NCI-H1694 treated with DMSO at 0.1 percent for 48 hours (cell line): ENCODE measurements at regions not wholly inside any gene's neighbourhood (a gene's known extent, or its start where the extent isn't known, plus 50 kb on each side); places are given as distances from the start of the nearest gene placed in this dataset.
"Not testable (repeated sequence)": the region's sequence is repeated elsewhere in the genome, so short reads cannot be mapped to it uniquely, and the experiment has no call there.

Experiments
- DNase-seq: peaks from one replicate; lab custom pipeline; 2025; lab: John Stamatoyannopoulos, UW

DNA sequence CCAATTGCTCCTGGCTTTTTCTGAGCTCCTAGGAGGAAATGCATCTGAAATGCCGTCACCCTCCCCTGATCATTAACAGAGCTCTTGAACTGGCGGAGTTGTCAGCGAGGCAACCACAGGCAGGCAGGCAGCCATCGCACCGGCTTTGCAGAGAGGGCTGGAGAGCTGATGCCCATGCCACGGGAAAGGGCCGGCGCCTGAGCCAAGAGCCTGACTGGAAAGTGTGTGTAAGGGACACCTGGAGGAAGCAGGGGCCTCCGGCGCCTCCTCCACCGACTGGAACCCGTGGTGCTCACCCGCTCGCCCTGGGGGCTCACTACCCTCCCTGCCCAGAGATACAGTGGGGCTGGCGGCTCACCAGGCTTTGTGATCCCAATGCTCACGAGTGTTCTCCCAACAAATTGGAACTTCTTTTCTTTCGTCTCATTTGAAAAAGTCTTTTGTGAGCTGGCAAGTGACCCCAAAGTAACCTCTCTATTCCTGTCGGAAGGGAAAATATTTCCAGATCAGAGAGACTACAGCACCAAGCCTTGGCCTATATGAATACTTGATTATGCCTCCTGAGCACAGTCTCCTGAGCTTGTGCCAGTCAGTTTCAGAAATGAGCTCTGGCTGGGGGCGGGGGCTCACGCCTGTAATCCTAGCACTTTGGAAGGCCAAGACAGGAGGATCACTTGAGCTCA, 97.7 kb upstream of the SLC25A33 start:
- DNase-seq, result no peak

DNA sequence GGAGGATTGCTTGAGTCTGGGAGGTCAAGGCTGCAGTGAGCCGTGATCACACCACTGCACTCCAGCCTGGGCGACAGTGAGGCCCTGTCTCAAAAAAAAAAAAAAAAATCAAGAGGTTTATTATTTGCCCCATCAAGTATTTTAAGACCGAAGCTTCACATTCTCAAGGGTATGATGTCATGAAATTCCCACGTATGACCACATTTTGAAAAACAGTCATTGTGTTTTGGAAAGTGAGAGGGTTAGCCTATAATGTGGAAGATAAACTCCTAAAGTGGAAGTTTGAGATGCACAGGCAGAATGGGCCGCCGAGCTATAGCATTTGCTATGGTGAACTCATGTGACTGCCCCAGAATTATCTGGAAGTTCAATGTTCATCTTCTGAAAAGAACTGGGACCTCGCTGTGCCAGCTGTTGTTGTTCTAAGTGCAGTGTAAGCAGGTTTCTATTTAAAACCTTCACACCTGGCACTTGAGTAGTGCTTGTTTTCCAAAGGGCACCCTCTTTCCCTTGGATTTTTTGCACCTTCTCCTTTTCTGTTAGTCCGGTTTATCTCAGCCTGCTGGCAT, 96.9 kb upstream of the SLC25A33 start:
- no peak for DNase-seq

GRCh38 chr1:9442986-9443385, 96.3 kb upstream of the SLC25A33 start:
- DNase-seq, result no peak

- no peak for DNase-seq
Observed at GRCh38 chr1:9443913-9444445, 95.3 kb upstream of the SLC25A33 start.

DNA sequence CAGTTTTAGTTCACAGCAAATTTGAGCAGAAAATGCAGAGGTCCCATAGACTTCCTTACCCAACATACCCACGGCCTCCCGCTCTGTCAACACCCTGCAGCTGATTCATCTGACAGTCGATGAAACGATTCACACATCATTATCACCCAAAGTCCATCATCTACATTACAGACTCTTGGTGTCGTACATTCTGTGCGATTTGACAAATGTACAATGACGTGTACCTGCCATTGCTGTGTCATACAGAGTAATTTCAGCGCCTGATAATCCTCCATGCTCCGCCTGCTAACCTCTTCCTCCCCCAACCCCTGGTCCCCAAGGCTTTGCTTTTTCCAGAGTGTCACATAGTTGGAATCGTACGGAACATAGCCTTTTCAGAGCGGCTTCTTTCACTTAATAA, 94.7 kb upstream of the SLC25A33 start:
- no peak for DNase-seq

DNA sequence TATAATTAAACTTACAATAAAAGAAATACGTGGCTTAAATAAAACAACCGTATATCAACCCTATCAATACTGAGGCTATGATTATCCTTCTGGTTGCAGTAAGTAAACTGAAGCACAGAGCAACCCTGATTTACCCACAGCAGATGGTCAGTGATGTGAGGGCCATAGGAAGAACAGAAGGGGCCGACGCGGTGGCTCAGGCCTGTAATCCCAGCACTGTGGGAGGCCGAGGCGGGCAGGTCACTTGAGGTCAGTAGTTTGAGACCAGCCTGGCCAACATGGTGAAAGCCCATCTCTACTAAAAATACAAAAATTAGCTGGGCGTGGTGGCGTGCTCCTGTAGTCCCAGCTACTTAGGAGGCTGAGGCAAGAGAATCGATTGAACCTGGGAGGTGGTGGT, 94.2 kb upstream of the SLC25A33 start:
- not testable (repeated sequence) for DNase-seq

GRCh38 chr1:9447215-9447960, 91.9 kb upstream of the SLC25A33 start:
- no peak for DNase-seq

DNA sequence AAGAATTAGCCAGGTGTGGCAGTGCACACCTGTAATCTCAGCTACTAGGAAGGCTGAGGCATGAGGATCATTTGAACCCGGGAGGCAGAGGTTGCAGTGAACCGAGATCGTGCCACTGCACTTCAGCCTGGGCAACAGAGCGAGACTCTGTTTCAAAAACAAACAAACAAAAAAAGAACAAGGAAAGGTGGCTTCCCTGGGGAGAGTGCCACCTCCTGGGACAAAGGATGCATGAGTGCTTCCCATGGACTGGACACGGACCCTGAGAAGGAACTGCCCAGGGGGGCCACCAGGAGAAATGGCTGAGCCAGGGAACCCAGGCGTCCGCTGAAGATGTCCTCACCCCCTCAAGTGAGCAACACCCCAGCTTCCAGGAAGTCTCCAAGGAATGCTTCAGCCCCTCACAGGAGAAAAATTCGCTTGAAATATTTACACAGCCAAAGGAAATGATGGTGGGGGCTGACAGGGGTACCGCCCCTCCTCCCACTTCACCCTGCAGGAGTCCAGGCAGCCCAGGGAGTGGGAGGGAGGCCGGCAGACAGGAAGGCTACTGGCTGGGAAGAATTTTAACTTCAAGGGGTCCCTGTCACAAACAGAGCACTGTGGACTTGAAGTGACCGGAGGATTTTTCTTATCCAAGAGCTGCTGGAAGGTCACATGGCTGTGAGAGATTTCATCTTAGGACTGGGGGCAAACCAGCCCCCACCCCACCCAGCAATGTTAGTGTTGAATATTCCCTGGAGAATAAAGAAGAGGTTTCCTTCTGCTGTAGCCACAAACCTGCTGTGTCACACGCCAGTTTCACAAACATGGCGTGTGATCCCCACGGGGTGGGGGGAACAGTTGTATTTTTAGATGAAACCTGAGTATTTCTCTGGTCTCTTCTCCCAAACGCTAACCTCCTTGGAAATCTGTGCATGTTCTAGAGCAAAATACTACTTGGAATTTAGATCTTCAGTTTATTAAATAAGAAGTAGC, 90.8 kb upstream of the SLC25A33 start:
- no peak for DNase-seq

- no peak for DNase-seq
Observed at GRCh38 chr1:9449110-9449627, 90.1 kb upstream of the SLC25A33 start.

GRCh38 chr1:9449976-9450696, 89.1 kb upstream of the SLC25A33 start:
- DNase-seq, result no peak

GRCh38 chr1:9451081-9451480, 88.2 kb upstream of the SLC25A33 start:
- no peak for DNase-seq

DNA sequence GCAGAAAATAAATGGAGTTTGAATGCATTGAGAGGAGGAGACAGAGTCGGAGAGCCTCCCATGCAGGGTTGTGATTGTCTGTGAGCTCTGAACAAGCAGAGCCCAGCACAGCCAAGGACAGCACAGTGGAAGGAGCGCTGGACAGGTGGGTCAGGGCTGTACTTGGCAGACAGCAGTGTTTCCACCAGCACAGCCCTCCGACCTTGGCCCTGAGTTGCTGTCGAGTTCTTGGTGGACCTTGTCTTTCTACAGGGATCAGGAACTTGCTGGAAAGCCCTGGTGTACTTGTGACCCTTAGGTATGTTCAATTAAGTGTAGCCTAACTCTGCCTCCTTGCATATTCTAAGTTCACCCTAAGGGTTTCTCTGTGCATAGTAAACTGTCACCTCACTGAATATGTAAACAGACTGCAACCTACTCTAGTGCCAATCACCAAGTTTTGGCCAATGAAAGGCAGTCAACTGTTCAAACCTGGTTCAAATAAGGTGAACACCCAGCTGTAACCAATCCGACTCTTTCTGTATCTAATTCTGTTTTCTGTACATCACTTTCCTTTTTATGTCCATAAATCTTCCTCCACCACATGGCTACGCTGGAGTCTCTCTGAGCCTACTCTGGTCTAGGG, 86.6 kb upstream of the SLC25A33 start:
- DNase-seq, result no peak

- DNase-seq, result no peak
Observed at GRCh38 chr1:9453375-9453774, 85.9 kb upstream of the SLC25A33 start.

- DNase-seq, result no peak
Observed at GRCh38 chr1:9453779-9454418, 85.4 kb upstream of the SLC25A33 start.

- DNase-seq, result no peak
Observed at GRCh38 chr1:9454494-9455066, 84.7 kb upstream of the SLC25A33 start.

DNA sequence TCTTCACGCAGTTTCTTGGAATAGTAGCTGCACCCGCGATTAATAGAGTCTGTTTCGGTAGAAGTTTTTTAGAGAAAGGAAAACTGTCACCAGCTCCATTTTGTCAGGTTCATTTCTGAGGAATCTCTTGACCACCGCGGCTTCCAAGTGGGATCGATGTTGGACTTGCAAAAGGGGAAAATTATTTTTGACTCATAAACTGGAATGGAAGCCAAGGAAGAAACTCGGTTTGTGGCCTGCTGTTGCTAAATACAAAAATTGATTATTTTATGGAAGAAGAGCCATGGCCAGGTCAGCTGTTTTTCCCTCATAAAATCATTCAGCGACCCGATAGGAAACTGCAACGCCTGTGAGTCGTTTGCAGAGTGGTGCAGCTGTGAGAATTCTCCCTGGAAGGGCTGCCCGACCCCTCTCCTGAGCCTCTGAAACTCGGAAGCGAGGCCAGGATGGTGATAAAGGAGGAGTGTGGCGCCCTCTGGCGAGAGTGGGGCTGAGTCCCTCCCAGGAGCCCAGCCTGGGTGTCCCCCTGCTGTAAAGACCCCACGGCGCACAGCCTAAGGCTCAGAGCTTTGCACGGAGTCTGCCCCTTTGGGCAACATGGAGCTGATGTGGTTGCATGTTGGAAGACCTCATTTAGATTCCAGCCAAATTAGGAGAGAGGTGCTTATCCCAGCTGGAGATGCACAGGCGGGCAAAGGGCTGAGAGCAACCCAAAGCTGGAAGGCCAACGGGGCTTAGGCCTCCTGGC, 83.6 kb upstream of the SLC25A33 start:
- no peak for DNase-seq

DNA sequence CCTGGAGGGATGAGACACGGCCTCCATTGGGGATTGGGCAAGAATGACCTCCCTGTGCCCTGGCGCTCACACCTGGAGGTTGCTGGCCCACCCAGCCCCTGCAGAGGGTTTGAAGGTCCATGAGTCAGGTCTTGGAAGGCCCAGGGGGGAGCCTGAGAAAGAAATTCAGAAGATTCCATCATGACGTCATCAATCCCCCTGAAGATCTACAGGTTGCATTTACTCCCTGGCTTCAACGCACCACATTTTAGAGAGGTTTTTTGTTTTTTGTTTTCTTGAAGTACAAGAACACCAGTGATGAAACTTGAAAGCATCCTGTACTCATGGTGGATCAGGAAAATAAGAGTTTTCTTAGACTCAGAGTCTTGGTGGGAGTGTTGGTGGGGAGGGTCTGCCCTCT, 82.4 kb upstream of the SLC25A33 start:
- no peak for DNase-seq

- no peak for DNase-seq
Observed at GRCh38 chr1:9459816-9460407, 79.4 kb upstream of the SLC25A33 start.

DNA sequence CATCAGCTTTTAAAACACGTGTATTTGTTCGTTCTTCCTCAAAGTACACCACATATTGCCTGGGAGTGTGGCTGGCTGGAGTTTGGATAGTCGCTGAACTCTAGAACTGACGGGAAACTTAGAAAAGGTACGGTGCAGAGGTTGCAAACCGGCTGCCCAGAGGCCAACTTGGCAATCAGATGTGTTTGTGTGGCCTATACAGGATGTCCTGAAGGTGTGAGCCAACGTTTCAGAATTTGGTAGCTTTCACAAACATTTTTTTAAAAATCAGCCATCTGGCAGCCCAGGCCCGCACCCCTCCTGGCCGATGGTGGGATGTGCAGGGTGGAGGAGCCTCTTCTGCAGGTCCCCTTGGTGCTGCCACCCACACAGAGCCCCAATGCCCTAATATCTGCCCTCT, 73.6 kb upstream of the SLC25A33 start:
- no peak for DNase-seq
